ENCODE measurements at regions not wholly inside any gene's neighbourhood (a gene's known extent, or its start where the extent isn't known, plus 50 kb on each side); places are given as distances from the start of the nearest gene placed in this dataset.

GRCh38 chr1:60483509-60483908, 409.9 kb upstream of the C1orf87 start:
- no peaks in the 10 kb centered on the region for H3K36me3 ChIP-seq (ENCODE audit: insufficient read depth in 1 of 2, low read depth in 1 of 2)
- DNase-seq = no peak
- no peak overlapping the region for H3K4me3 ChIP-seq
- no peak for ATAC-seq
- no peak for TF ChIP-seq CTCF (IDR thresholded peaks at IDR 0.05)
- H3K27me3 ChIP-seq (ENCODE audit: insufficient read depth in 3 of 3, low read length in 2 of 3) = no peaks in the 10 kb centered on the region
- no peaks in the 10 kb centered on the region for H3K9me3 ChIP-seq
- H3K27ac ChIP-seq = no peak overlapping the region
- intact Hi-C loops (cut with DNase I) = no loop called here
- no peaks in the 10 kb centered on the region for H3K4me1 ChIP-seq
- WGBS, 3 donors = 71 to 76% (median 74%) methylated on average over 3 of the region's 3 CpGs

GRCh38 chr1:60470246-60470645, 396.7 kb upstream of the C1orf87 start:
- no peak overlapping the region for H3K27ac ChIP-seq
- intact Hi-C loops (cut with DNase I) = no loop called here
- H3K27me3 ChIP-seq (ENCODE audit: insufficient read depth in 3 of 3, low read length in 2 of 3) = no peaks in the 10 kb centered on the region
- H3K9me3 ChIP-seq = no peaks in the 10 kb centered on the region
- H3K4me1 ChIP-seq = no peaks in the 10 kb centered on the region
- DNase-seq = no peak
- H3K36me3 ChIP-seq (ENCODE audit: insufficient read depth in 1 of 2, low read depth in 1 of 2) = no peaks in the 10 kb centered on the region
- 47 to 51% (median 50%) methylated on average over 1 of the region's 1 CpG for WGBS, 3 donors
- no peak overlapping the region for H3K4me3 ChIP-seq
- TF ChIP-seq CTCF (IDR thresholded peaks at IDR 0.05) = no peak
- ATAC-seq = no peak

- DNase-seq (no peak), ATAC-seq (no peak)
- H3K4me3 ChIP-seq = no peak overlapping the region
- no peak overlapping the region for H3K27ac ChIP-seq
- no peaks in the 10 kb centered on the region for H3K9me3 ChIP-seq
- TF ChIP-seq CTCF (IDR thresholded peaks at IDR 0.05) = no peak
- intact Hi-C loops (cut with DNase I) = no loop called here
- H3K36me3 ChIP-seq (ENCODE audit: insufficient read depth in 1 of 2, low read depth in 1 of 2) = no peaks in the 10 kb centered on the region
- no peaks in the 10 kb centered on the region for H3K4me1 ChIP-seq
- H3K27me3 ChIP-seq (ENCODE audit: insufficient read depth in 3 of 3, low read length in 2 of 3) = no peaks in the 10 kb centered on the region
- WGBS, 3 donors = 67 to 85% (median 73%) methylated on average over 1 of the region's 1 CpG
These were observed 390.2 kb upstream of the C1orf87 start for GRCh38 chr1:60463786-60464185.

GRCh38 chr1:60463146-60463545, 389.6 kb upstream of the C1orf87 start:
- 84 to 93% (median 88%) methylated on average over 2 of the region's 2 CpGs for WGBS, 3 donors
- ATAC-seq = no peak

More at GRCh38 chr1:60463146-60463545, 389.6 kb upstream of the C1orf87 start:
- H3K27ac ChIP-seq = no peak overlapping the region
- H3K4me3 ChIP-seq = no peak overlapping the region
- no peak for TF ChIP-seq CTCF (IDR thresholded peaks at IDR 0.05)
- no peaks in the 10 kb centered on the region for H3K4me1 ChIP-seq
- H3K36me3 ChIP-seq (ENCODE audit: insufficient read depth in 1 of 2, low read depth in 1 of 2) = no peaks in the 10 kb centered on the region
- no peaks in the 10 kb centered on the region for H3K27me3 ChIP-seq (ENCODE audit: insufficient read depth in 3 of 3, low read length in 2 of 3)
- no peak for DNase-seq
- H3K9me3 ChIP-seq = no peaks in the 10 kb centered on the region
- intact Hi-C loops (cut with DNase I) = no loop called here

All from psoas muscle (tissue), 7 donors.